ENCODE measurements at regions not wholly inside any gene's neighbourhood (a gene's known extent, or its start where the extent isn't known, plus 50 kb on each side); places are given as distances from the start of the nearest gene placed in this dataset.
A peak's percentile ranks its signal among the peaks of the same experiment; 100 is the strongest.

- no peak for DNase-seq (ENCODE audit: low spot score)
Observed at GRCh38 chr2:70036290-70036689, 51.0 kb upstream of the PCBP1 start.

- DNase-seq (ENCODE audit: low spot score), result no peak
Observed at GRCh38 chr2:70035344-70035844, 51.9 kb upstream of the PCBP1 start.

- DNase-seq (ENCODE audit: low spot score), result no peak
Observed at GRCh38 chr2:70030724-70031420, 56.4 kb upstream of the PCBP1 start.

- DNase-seq (ENCODE audit: low spot score), result peak; percentile 61
Observed at GRCh38 chr2:70029814-70030409, 57.4 kb upstream of the PCBP1 start.

GRCh38 chr2:70024284-70024683, 62.9 kb upstream of the ASPRV1 start:
- DNase-seq (ENCODE audit: low spot score), result no peak

GRCh38 chr2:70019096-70019495, 57.7 kb upstream of the ASPRV1 start:
- no peak for DNase-seq (ENCODE audit: low spot score)

- DNase-seq (ENCODE audit: low spot score), result no peak
Observed at GRCh38 chr2:70017962-70018361, 56.5 kb upstream of the ASPRV1 start.

- no peak for DNase-seq (ENCODE audit: low spot score)
Observed at GRCh38 chr2:70014959-70015358, 53.5 kb upstream of the ASPRV1 start.

- no peak for DNase-seq (ENCODE audit: low spot score)
Observed at GRCh38 chr2:70012887-70013286, 51.5 kb upstream of the ASPRV1 start.

GRCh38 chr2:70011786-70012185, 50.4 kb upstream of the ASPRV1 start:
- no peak for DNase-seq (ENCODE audit: low spot score)

- DNase-seq (ENCODE audit: low spot score), result no peak
Observed at GRCh38 chr2:70011335-70011734, 49.9 kb upstream of the ASPRV1 start.
